ENCODE measurements at regions not wholly inside any gene's neighbourhood (a gene's known extent, or its start where the extent isn't known, plus 50 kb on each side); places are given as distances from the start of the nearest gene placed in this dataset.

- no peak for TF ChIP-seq POLR2A (IDR thresholded peaks at IDR 0.05; ENCODE audit: low read length)
- no peak for TF ChIP-seq GATA1 (IDR thresholded peaks at IDR 0.05; ENCODE audit: low read depth, low read length)
Measured at GRCh38 chr13:90830782-90831181, 516.7 kb upstream of the MIR17HG start.

Measured in erythroblast (primary cell).